NB4 (cell line): ENCODE measurements at regions not wholly inside any gene's neighbourhood (a gene's known extent, or its start where the extent isn't known, plus 50 kb on each side); places are given as distances from the start of the nearest gene placed in this dataset.

Source experiments
- POLR2A ChIP-seq: IDR thresholded peaks from 2 replicates; pipeline ENCODE4 v1.6.1; 2011; ENCODE audit warnings: mild to moderate bottlenecking; ENCODE audit not compliant: insufficient read length; ENCODE audit errors: extremely low read depth
- TF ChIP-seq, protein P1 (sequence below): IDR thresholded peaks from one replicate; pipeline ENCODE4 v1.5.1; 2012; ENCODE audit warnings: low read depth, low read length

DNA sequence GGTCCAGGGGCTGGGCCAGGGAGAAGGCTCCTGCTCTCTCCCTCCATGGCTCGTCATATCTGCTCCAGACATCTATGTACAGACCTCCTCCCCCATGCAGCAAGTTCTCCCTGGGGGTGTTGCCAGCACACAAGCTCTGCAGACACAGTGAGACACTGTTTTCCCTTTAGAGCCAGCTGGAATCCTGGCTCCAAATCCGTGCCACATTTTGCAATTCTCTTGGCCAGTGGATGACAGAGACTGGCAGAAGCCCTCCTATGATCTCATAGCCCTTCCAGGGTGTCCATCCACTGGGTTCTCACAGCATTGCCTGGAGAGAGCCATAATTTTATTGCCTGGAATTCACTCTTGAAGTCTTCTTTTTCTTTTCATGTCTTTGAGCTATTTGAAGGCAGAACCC is 203.9 kb downstream of the TLE3 start:
- no peak for TF ChIP-seq POLR2A
- TF ChIP-seq, protein P1, sequence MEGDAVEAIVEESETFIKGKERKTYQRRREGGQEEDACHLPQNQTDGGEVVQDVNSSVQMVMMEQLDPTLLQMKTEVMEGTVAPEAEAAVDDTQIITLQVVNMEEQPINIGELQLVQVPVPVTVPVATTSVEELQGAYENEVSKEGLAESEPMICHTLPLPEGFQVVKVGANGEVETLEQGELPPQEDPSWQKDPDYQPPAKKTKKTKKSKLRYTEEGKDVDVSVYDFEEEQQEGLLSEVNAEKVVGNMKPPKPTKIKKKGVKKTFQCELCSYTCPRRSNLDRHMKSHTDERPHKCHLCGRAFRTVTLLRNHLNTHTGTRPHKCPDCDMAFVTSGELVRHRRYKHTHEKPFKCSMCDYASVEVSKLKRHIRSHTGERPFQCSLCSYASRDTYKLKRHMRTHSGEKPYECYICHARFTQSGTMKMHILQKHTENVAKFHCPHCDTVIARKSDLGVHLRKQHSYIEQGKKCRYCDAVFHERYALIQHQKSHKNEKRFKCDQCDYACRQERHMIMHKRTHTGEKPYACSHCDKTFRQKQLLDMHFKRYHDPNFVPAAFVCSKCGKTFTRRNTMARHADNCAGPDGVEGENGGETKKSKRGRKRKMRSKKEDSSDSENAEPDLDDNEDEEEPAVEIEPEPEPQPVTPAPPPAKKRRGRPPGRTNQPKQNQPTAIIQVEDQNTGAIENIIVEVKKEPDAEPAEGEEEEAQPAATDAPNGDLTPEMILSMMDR, result no peak
